Cardiac muscle cell (in vitro differentiated cells and primary cell): ENCODE measurements at regions not wholly inside any gene's neighbourhood (a gene's known extent, or its start where the extent isn't known, plus 50 kb on each side); places are given as distances from the start of the nearest gene placed in this dataset.

Experiments
- DNase-seq, 2 donors: peaks; one replicate each; pipeline versions ENCODE4 v3.0.0 to v3.0.0-alpha.2; 2010 to 2017; ENCODE audit warnings: low read depth in 1 of 2, low spot score in 1 of 2
- H3K27ac ChIP-seq: fragments of 200-600 bp; sonication (generic); 2 replicates; pipeline ENCODE4 v1.5.1; 2016
- H3K27me3 ChIP-seq: fragments of 200-600 bp; sonication (generic); 2 replicates; pipeline ENCODE4 v1.6.0; 2016; ENCODE audit warnings: control low read depth
- H3K36me3 ChIP-seq: fragments of 200-600 bp; sonication (generic); 2 replicates; pipeline ENCODE4 v1.5.1; 2016; ENCODE audit warnings: control low read depth
- H3K4me1 ChIP-seq: fragments of 200-600 bp; sonication (generic); 2 replicates; pipeline ENCODE4 v1.8.1; 2017; ENCODE audit warnings: low read depth, mild to moderate bottlenecking, mixed run types
- H3K4me3 ChIP-seq: fragments of 200-600 bp; sonication (generic); 2 replicates; pipeline ENCODE4 v1.5.1; 2016; ENCODE audit warnings: mild to moderate bottlenecking
- H3K9me3 ChIP-seq: fragments of 200-600 bp; sonication (generic); 2 replicates; pipeline ENCODE4 v1.5.1; 2017; ENCODE audit warnings: low read depth, mild to moderate bottlenecking, control low read depth
- CTCF ChIP-seq: IDR thresholded peaks from 2 replicates; pipeline ENCODE4 v1.5.1; 2012; ENCODE audit warnings: low read depth, mild to moderate bottlenecking, low read length

GRCh38 chr7:12814828-12815227 lies 127.4 kb downstream of the ARL4A start:
- Histone ChIP-seq H3K9me3 (no peaks in the 10 kb centered on the region), H3K4me3 (no peak overlapping the region), H3K4me1 (no peaks in the 10 kb centered on the region), H3K27ac (no peak overlapping the region), H3K36me3 (no peaks in the 10 kb centered on the region), H3K27me3 (no peaks in the 10 kb centered on the region)
- no peak for TF ChIP-seq CTCF
- no peak for DNase-seq

GRCh38 chr7:12815426-12815825 lies 128.0 kb downstream of the ARL4A start:
- H3K27ac ChIP-seq: no peak overlapping the region
- H3K9me3 ChIP-seq: no peaks in the 10 kb centered on the region
- no peak for TF ChIP-seq CTCF
- no peaks in the 10 kb centered on the region for H3K27me3 ChIP-seq
- H3K4me3 ChIP-seq: no peak overlapping the region
- no peaks in the 10 kb centered on the region for H3K36me3 ChIP-seq
- DNase-seq: no peak
- no peaks in the 10 kb centered on the region for H3K4me1 ChIP-seq

- Histone ChIP-seq H3K27me3 (no peaks in the 10 kb centered on the region), H3K4me1 (no peaks in the 10 kb centered on the region), H3K36me3 (no peaks in the 10 kb centered on the region), H3K4me3 (no peak overlapping the region), H3K9me3 (no peaks in the 10 kb centered on the region), H3K27ac (no peak overlapping the region)
- DNase-seq: no peak
- TF ChIP-seq CTCF: no peak
Measured at GRCh38 chr7:12815871-12816270, 128.4 kb downstream of the ARL4A start.

- no peaks in the 10 kb centered on the region for H3K9me3 ChIP-seq
- DNase-seq: no peak
- H3K4me3 ChIP-seq: no peak overlapping the region
- H3K4me1 ChIP-seq: no peaks in the 10 kb centered on the region
- no peak for TF ChIP-seq CTCF
- no peaks in the 10 kb centered on the region for H3K36me3 ChIP-seq
- no peaks in the 10 kb centered on the region for H3K27me3 ChIP-seq
- no peak overlapping the region for H3K27ac ChIP-seq
Measured at GRCh38 chr7:12820777-12821176, 133.3 kb downstream of the ARL4A start.

GRCh38 chr7:12821746-12822145 lies 134.3 kb downstream of the ARL4A start:
- Histone ChIP-seq H3K9me3 (no peaks in the 10 kb centered on the region), H3K4me1 (no peaks in the 10 kb centered on the region), H3K27me3 (no peaks in the 10 kb centered on the region), H3K36me3 (no peaks in the 10 kb centered on the region), H3K4me3 (no peak overlapping the region), H3K27ac (no peak overlapping the region)
- TF ChIP-seq CTCF: no peak
- DNase-seq: no peak

GRCh38 chr7:12826079-12826478 lies 138.6 kb downstream of the ARL4A start:
- H3K27me3 ChIP-seq: no peaks in the 10 kb centered on the region
- TF ChIP-seq CTCF: no peak
- no peaks in the 10 kb centered on the region for H3K36me3 ChIP-seq
- H3K9me3 ChIP-seq: no peaks in the 10 kb centered on the region
- DNase-seq: no peak
- no peak overlapping the region for H3K4me3 ChIP-seq
- no peak overlapping the region for H3K27ac ChIP-seq
- H3K4me1 ChIP-seq: no peaks in the 10 kb centered on the region
